ACHN (cell line): ENCODE measurements at regions not wholly inside any gene's neighbourhood (a gene's known extent, or its start where the extent isn't known, plus 50 kb on each side); places are given as distances from the start of the nearest gene placed in this dataset.
A peak's percentile ranks its signal among the peaks of the same experiment; 100 is the strongest.
"Not testable (repeated sequence)": the region's sequence is repeated elsewhere in the genome, so short reads cannot be mapped to it uniquely, and the experiment has no call there.

Source experiments
- DNase-seq: peaks from one replicate; pipeline ENCODE4 v3.0.0-alpha.2; 2015
- in situ Hi-C: cut with HindIII; loops from 2 replicates; pipeline ENCODE4 v1.10.0; 2017; ENCODE audit warnings: low sequenced_read_pairs, low pct_ligation_motif_present, low pct_unique_long_range_greater_than_20kb

DNA sequence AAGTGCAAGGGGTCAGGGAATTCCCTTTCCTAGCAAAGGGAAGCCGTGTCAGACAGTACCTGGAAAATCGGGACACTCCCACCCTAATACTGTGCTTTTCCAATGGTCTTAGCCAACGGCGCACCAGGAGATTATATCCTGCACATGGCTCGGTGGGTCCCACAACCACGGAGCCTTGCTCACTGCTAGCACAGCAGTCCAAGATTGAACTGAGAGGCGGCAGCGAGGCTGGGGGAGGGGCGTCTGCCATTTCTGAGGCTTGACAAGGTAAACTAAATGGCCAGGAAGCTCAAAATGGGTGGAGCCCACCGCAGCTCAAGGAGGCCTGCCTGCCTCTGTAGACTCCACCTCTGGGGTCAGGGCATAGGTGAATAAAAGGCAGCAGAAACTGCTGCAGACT is 76.5 kb upstream of the LINC00632 start:
- in situ Hi-C loops, DNase-seq: not testable (repeated sequence)

DNA sequence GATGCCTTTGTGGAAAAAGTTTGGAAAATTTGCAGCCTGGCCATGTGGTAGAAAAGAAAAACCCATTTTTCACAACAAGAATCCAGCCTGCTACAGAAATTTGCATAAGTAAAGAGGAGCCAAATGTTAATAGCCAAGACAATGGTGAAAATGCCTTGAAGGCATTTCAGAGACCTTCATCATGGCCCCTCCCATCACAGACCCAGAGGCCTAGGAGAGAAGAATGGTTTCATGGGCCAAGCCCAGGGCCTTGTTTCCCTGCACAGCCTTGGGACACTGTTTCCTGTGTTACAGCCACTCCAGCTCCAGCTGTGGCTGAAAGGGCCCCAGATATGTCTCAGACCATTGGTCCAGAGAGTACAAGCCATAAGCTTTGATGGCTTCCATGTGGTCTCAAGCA is 101.4 kb upstream of the LINC00632 start:
- in situ Hi-C loops, result no loop called here
- no peak for DNase-seq

DNA sequence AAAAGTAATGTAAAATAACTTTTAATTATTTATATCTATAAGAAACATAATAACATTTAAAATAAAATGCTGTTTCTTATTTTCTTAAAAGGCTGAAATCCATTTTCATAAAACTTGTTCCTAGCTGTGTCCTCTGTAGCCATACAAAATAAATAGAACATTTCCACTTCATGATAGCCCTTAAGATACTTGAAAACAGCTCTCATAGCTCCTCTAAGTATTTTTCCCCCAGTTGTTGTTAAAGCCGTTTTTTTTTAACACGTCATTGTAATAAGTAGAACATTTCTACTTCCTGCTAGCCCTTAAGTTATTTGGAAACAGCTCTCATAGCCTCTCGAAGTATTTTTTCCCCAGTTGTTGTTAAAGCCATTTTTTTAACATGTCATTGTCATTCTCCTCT is 97.3 kb upstream of the SOX3 start:
- DNase-seq, result no peak
- in situ Hi-C loops, result no loop called here

DNA sequence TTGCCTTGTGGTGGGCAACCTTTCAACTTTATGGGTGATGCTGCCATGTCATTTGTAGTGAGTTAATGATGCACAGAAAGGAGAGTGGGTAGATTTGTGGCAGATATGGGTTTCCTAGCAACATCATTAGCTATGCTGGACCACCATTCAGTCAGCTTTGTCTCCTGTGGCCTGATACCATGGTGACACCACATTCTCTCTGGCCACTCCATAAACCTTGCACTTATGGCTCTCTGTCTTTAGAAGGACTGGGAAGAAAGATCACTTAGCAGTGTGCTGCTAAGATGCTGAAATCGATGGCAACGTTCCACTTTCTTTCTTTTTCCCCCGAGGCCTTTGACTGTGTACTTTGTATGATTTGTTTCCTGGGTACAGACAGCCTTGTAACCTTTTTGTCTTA is 95.0 kb upstream of the SOX3 start:
- DNase-seq, result no peak
- in situ Hi-C loops, result no loop called here

DNA sequence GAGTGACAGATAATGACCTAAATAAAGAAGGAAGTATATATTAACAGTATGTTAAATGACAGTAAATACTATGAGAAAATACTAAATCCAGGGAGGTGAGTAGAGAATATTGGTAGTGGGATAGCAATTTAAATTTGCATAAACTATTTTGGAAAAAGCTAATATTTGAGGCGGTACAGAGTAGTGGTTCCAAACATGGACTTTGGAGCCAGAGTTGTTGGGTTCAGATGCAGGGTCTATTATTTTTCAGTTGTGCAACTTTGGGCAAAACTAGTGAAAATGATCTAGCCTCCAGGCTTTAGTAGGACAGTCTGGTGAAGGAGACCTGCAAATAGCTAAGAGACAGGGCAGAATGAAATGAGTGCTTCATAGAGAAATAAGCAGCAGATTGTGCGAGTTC is 84.8 kb upstream of the SOX3 start:
- no peak for DNase-seq
- in situ Hi-C loops, result no loop called here

DNA sequence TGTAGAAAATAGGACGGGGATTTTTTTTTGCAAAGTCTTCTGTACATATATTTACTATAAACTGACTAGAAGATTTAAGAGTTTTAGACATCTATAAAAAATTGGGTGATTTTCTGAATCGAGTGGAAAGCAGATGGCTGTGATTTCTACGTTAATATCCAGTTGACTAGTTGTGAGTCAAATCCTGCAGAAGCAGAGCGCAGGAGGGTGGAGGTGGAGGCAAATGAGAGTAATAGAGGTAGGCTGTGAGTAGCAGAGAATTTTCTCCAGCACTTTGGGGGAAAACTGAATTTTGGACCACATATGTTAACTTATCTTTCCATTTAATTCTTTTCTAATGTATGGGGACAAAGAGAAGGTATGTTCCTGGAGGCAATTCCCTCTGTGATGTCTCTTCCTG is 82.1 kb upstream of the SOX3 start:
- DNase-seq, result no peak
- in situ Hi-C loops, result no loop called here

DNA sequence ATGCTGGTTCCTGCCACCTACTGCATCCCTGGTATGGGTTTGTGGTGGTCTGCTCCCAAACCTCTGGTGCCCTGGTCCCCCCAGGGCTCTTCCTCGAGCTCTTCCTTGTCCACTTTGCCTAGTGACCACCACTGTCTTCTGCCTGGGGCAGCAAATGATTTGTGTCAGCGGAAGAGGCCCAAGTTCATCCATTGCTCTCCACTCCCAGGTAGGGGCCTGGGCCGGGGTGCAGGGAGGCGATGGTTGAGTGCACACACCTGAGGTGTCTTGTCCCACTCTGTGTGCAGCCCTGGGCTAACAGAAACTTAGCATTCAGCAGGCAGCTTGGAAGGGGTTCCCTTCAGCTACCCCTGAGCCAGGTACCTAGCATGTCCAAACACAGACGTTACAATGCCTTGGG is 75.6 kb upstream of the SOX3 start:
- in situ Hi-C loops, result no loop called here
- DNase-seq, result no peak

DNA sequence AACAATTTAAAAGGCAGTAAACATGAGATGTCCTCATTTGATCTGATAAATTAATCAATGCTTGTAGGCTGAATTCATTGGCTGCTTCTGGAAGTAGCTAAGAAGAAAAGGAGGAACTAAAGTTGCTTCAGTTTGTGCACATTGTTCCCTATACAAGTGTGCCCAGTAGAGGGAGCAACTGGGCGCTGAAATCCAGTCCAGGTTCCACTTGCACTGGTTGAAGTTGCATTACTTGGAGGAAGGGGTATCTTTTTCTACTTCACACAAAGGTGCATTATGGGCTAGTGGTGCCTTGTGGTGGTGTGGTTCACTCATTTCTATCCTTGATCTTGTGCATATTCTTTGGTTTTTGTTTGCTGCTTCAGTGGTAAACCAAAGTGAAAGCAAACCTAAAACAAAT is 67.9 kb upstream of the SOX3 start:
- in situ Hi-C loops, result no loop called here
- DNase-seq, result peak; percentile 17

DNA sequence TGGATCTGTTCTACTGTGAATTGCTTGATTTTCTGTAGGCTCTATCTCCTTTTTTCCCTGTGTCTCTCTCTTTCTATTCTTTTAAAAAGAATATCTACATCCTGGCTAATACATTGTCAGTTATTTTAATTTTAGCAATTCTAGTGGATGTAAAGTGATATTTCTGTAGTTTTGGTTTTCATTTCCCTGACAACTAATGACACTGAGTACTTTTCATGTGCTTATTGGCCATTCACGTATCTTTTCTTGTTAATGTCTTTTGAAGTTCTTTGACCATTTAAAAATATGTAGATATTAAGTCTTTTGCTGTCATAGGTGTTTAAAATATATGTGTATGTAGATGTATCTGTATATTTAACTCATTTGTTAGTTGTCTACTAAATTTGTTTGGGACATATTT is 59.0 kb upstream of the SOX3 start:
- in situ Hi-C loops, result no loop called here
- DNase-seq, result no peak
